Uterus (tissue), 2 donors: ENCODE measurements at regions not wholly inside any gene's neighbourhood (a gene's known extent, or its start where the extent isn't known, plus 50 kb on each side); places are given as distances from the start of the nearest gene placed in this dataset.

Source experiments
- CTCF ChIP-seq, 4 experiments: fragments of 200-600 bp in 2 of 4; fragments of 450-650 bp in 2 of 4; sonication (generic) in 2 of 4; IDR thresholded peaks; one replicate each; pipeline ENCODE4 v1.5.1; 2016 to 2019; ENCODE audit warnings: antibody characterized with exemption in 4 of 4, mild to moderate bottlenecking in 2 of 4, moderate library complexity in 1 of 4
- POLR2A ChIP-seq, 2 donors: fragments of 450-650 bp; IDR thresholded peaks; one replicate each; pipeline ENCODE4 v1.6.1; 2016; ENCODE audit warnings: antibody characterized with exemption in 2 of 2, mild to moderate bottlenecking in 1 of 2, moderate library complexity in 1 of 2

- no peak for TF ChIP-seq CTCF (IDR thresholded peaks at IDR 0.05)
- TF ChIP-seq POLR2A (IDR thresholded peaks at IDR 0.05): no peak
Observed at GRCh38 chr4:49221209-49221608, 235.1 kb downstream of the CWH43 start.
